GM18520 (cell line): ENCODE measurements at regions not wholly inside any gene's neighbourhood (a gene's known extent, or its start where the extent isn't known, plus 50 kb on each side); places are given as distances from the start of the nearest gene placed in this dataset.
"Not testable (repeated sequence)": the region's sequence is repeated elsewhere in the genome, so short reads cannot be mapped to it uniquely, and the experiment has no call there.

Source experiments
- ATAC-seq: cut with Tn5 transposase; IDR thresholded peaks from one replicate; pipeline ENCODE4 v1.9.1; 2021; ENCODE audit not compliant: unreplicated experiment

GRCh38 chr10:87416892-87417291 is 59.3 kb downstream of the NUTM2D start:
- not testable (repeated sequence) for ATAC-seq

DNA sequence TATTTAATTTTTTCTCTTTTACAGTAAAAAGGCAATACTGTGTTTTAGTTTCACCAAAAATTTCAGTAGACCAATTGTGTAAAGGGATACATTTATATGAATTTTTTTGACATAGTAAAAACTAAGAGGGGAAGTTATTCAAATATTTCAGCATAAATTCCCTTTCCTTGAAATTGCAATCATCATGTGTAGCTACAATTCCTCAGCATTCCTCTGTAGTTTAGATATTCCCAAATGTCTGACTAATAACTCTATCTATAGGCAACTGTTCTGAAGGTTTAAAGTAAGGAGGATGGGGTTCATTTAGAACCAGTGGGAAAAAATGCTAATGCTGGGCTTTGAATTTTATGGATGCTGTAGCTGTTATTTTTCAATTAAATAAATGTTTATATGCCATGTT is 65.1 kb downstream of the NUTM2D start:
- not testable (repeated sequence) for ATAC-seq

- ATAC-seq: not testable (repeated sequence)
Measured at GRCh38 chr10:87424697-87425373, 67.3 kb downstream of the NUTM2D start.

GRCh38 chr10:87433836-87434235 is 70.9 kb upstream of the MINPP1 start:
- ATAC-seq: not testable (repeated sequence)

DNA sequence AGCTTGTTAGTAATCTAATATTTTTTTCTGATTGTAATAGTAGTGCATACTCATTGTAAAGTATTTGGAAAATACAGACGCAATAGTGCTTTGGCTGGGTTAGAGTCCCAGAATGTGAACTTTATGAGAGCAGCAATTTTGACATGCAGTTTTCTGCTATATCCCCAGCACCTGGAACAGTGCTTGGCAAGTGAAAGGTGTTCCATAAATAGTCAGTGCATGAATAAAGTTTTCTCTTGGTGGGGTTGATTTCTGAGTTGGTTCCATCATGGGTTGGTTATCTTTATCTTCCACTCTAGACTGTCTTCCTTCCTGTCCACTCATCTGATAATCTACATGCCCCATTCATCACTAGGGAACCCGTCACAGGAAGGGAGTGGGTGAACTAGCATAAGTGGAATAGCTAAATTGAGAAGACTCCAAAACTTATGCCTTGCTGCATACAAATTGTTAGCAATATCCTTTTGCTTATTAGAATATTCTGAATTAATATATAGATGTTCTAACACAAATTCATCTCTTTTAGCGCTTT is 69.3 kb upstream of the MINPP1 start:
- not testable (repeated sequence) for ATAC-seq

DNA sequence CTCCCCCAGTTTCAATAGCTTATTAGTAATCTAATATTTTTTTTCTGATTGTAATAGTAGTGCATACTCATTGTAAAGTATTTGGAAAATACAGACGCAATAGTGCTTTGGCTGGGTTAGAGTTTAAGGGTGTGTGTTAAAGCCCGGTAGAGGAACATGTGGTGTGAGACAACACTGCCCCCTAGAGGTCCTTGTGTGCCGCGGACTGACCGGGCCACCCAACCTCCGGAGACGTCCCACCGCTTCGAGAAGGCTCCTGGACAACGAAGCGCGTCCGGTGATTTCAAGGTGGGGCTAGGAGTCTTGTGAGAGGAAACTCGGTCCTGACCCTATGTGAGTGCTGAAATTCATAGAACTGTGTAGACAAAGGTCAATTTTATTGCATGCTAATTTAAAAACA is 68.6 kb upstream of the MINPP1 start:
- peak; percentile 73 for ATAC-seq

DNA sequence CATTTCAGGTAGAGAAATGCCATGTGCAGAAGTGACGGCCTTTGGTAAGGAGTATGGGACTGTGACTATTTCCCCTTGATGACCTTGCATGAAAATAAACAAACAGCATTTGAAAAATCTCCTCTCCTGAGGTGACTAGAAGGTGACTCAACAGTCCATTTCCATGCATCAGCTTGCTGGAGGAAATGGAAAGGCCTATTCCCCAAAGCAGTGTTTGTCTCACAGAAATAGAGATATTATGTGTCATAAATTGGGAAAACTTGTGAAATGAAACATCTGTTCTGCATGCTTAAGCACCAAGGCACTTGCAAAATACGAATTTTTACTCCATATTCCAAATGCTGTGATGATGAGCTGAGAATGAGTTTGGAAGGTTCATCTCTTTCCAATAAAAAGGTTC is 67.2 kb upstream of the MINPP1 start:
- ATAC-seq: not testable (repeated sequence)
